Vagina (tissue), 2 donors: ENCODE measurements at regions not wholly inside any gene's neighbourhood (a gene's known extent, or its start where the extent isn't known, plus 50 kb on each side); places are given as distances from the start of the nearest gene placed in this dataset.

Experiments
- DNase-seq, 2 donors: peaks; one replicate each; pipeline ENCODE4 v3.0.0-alpha.2; 2017; ENCODE audit errors: extremely low spot score in 2 of 2
- H3K27ac ChIP-seq: fragments of 200-600 bp; sonication (generic); one replicate; pipeline ENCODE4 v1.5.1; 2019
- H3K27me3 ChIP-seq: fragments of 200-600 bp; sonication (generic); one replicate; pipeline ENCODE4 v1.5.1; 2019
- H3K36me3 ChIP-seq, 2 donors: fragments of 200-600 bp; sonication (generic); one replicate each; pipeline ENCODE4 v1.5.1; 2017 to 2019
- H3K4me1 ChIP-seq: fragments of 200-600 bp; sonication (generic); one replicate; pipeline ENCODE4 v1.5.1; 2019
- H3K4me3 ChIP-seq, 2 donors: fragments of 200-600 bp; sonication (generic); 1 replicate in 1 of 2; 2 replicates in 1 of 2; pipeline ENCODE4 v1.5.1; 2016 to 2019
- H3K9me3 ChIP-seq: fragments of 200-600 bp; sonication (generic); one replicate; pipeline ENCODE4 v1.5.1; 2019
- CTCF ChIP-seq, 3 experiments: fragments of 450-650 bp in 2 of 3; fragments of 200-600 bp in 1 of 3; sonication (generic) in 1 of 3; IDR thresholded peaks; one replicate each; pipeline ENCODE4 v1.5.1; 2017 to 2019; ENCODE audit warnings: antibody characterized with exemption in 3 of 3, mild to moderate bottlenecking in 2 of 3, moderate library complexity in 2 of 3
- POLR2A ChIP-seq, 2 donors: fragments of 450-650 bp; IDR thresholded peaks; one replicate each; pipeline ENCODE4 v1.6.1; 2017; ENCODE audit warnings: antibody characterized with exemption in 2 of 2, mild to moderate bottlenecking in 2 of 2, moderate library complexity in 2 of 2
- POLR2AphosphoS5 ChIP-seq, 2 donors: sonication (generic); formaldehyde crosslinking; IDR thresholded peaks; one replicate each; pipeline ENCODE4 v1.9.0; 2017; ENCODE audit warnings: antibody characterized with exemption in 2 of 2, mild to moderate bottlenecking in 2 of 2, low read depth in 1 of 2; ENCODE audit not compliant: insufficient read depth in 1 of 2
- intact Hi-C: fragments of 100-400 bp; cut with DNase I; formaldehyde crosslinking; loops from one replicate; pipeline ENCODE4 v1.15.1; 2023

GRCh38 chr17:13874817-13875216 is 194.5 kb upstream of the COX10 start:
- Histone ChIP-seq H3K4me1 (no peaks in the 10 kb centered on the region), H3K36me3 (no peaks in the 10 kb centered on the region), H3K9me3 (no peaks in the 10 kb centered on the region), H3K27me3 (no peaks in the 10 kb centered on the region), H3K4me3 (no peak overlapping the region), H3K27ac (no peak overlapping the region)
- no peak for TF ChIP-seq POLR2AphosphoS5 (IDR thresholded peaks at IDR 0.05; ENCODE audit: insufficient read depth in 1 of 2, low read depth in 1 of 2)
- intact Hi-C loops, result no loop called here
- no peak for DNase-seq

GRCh38 chr17:13879961-13880466 is 189.3 kb upstream of the COX10 start:
- intact Hi-C loops, result no loop called here
- Histone ChIP-seq H3K4me1 (no peaks in the 10 kb centered on the region), H3K27ac (no peak overlapping the region), H3K27me3 (no peaks in the 10 kb centered on the region), H3K36me3 (no peaks in the 10 kb centered on the region), H3K4me3 (no peak overlapping the region), H3K9me3 (no peaks in the 10 kb centered on the region)
- DNase-seq, result no peak
- TF ChIP-seq POLR2AphosphoS5 (IDR thresholded peaks at IDR 0.05; ENCODE audit: insufficient read depth in 1 of 2, low read depth in 1 of 2), result no peak
- TF ChIP-seq CTCF (IDR thresholded peaks at IDR 0.05), result no peak
- TF ChIP-seq POLR2A (IDR thresholded peaks at IDR 0.05), result no peak

- Histone ChIP-seq H3K36me3 (no peaks in the 10 kb centered on the region), H3K27ac (no peak overlapping the region), H3K27me3 (no peaks in the 10 kb centered on the region), H3K9me3 (no peaks in the 10 kb centered on the region), H3K4me3 (no peak overlapping the region), H3K4me1 (no peaks in the 10 kb centered on the region)
- intact Hi-C loops, result no loop called here
- DNase-seq, result no peak
- TF ChIP-seq POLR2A (IDR thresholded peaks at IDR 0.05) (no peak), CTCF (IDR thresholded peaks at IDR 0.05) (no peak), POLR2AphosphoS5 (IDR thresholded peaks at IDR 0.05; ENCODE audit: insufficient read depth in 1 of 2, low read depth in 1 of 2) (no peak)
Measured at GRCh38 chr17:13883659-13884058, 185.6 kb upstream of the COX10 start.

GRCh38 chr17:13884347-13884746 is 185.0 kb upstream of the COX10 start:
- Histone ChIP-seq H3K27me3 (no peaks in the 10 kb centered on the region), H3K9me3 (no peaks in the 10 kb centered on the region), H3K36me3 (no peaks in the 10 kb centered on the region), H3K27ac (no peak overlapping the region), H3K4me1 (no peaks in the 10 kb centered on the region), H3K4me3 (no peak overlapping the region)
- intact Hi-C loops, result no loop called here
- DNase-seq, result no peak
- TF ChIP-seq CTCF (IDR thresholded peaks at IDR 0.05) (no peak), POLR2AphosphoS5 (IDR thresholded peaks at IDR 0.05; ENCODE audit: insufficient read depth in 1 of 2, low read depth in 1 of 2) (no peak), POLR2A (IDR thresholded peaks at IDR 0.05) (no peak)

GRCh38 chr17:13885550-13885949 is 183.8 kb upstream of the COX10 start:
- no peaks in the 10 kb centered on the region for H3K4me1 ChIP-seq

More at GRCh38 chr17:13885550-13885949, 183.8 kb upstream of the COX10 start:
- Histone ChIP-seq H3K36me3 (no peaks in the 10 kb centered on the region), H3K4me3 (no peak overlapping the region), H3K9me3 (no peaks in the 10 kb centered on the region), H3K27me3 (no peaks in the 10 kb centered on the region), H3K27ac (no peak overlapping the region)
- no peak for DNase-seq
- TF ChIP-seq POLR2A (IDR thresholded peaks at IDR 0.05) (no peak), CTCF (IDR thresholded peaks at IDR 0.05) (no peak), POLR2AphosphoS5 (IDR thresholded peaks at IDR 0.05; ENCODE audit: insufficient read depth in 1 of 2, low read depth in 1 of 2) (no peak)
- intact Hi-C loops, result no loop called here
